ENCODE measurements at regions not wholly inside any gene's neighbourhood (a gene's known extent, or its start where the extent isn't known, plus 50 kb on each side); places are given as distances from the start of the nearest gene placed in this dataset.

GRCh38 chr18:78246050-78246449 lies 733.6 kb upstream of the SALL3 start:
- Histone ChIP-seq H3K9me3 (no peaks in the 10 kb centered on the region), H3K36me3 (no peaks in the 10 kb centered on the region), H3K27ac (no peak overlapping the region), H3K4me1 (peaks cover 10% of the 10 kb centered on the region), H3K27me3 (no peaks in the 10 kb centered on the region), H3K4me3 (no peak overlapping the region)
- no peak for DNase-seq (ENCODE audit: extremely low spot score in 2 of 2)
- no peak for TF ChIP-seq POLR2A (IDR thresholded peaks at IDR 0.05)
- TF ChIP-seq CTCF (IDR thresholded peaks at IDR 0.05): no peak
- TF ChIP-seq POLR2AphosphoS5 (IDR thresholded peaks at IDR 0.05; ENCODE audit: insufficient read depth in 1 of 2, low read depth in 1 of 2): no peak
- intact Hi-C loops (cut with DNase I): no loop called here

- no peaks in the 10 kb centered on the region for H3K36me3 ChIP-seq
- no peaks in the 10 kb centered on the region for H3K9me3 ChIP-seq
- TF ChIP-seq CTCF (IDR thresholded peaks at IDR 0.05): no peak
- TF ChIP-seq POLR2AphosphoS5 (IDR thresholded peaks at IDR 0.05; ENCODE audit: insufficient read depth in 1 of 2, low read depth in 1 of 2): no peak
- no peak for TF ChIP-seq POLR2A (IDR thresholded peaks at IDR 0.05)
- DNase-seq (ENCODE audit: extremely low spot score in 2 of 2): no peak
- H3K4me1 ChIP-seq: peaks cover 5% of the 10 kb centered on the region
- intact Hi-C loops (cut with DNase I): no loop called here
- no peak overlapping the region for H3K4me3 ChIP-seq
- H3K27ac ChIP-seq: no peak overlapping the region
- H3K27me3 ChIP-seq: no peaks in the 10 kb centered on the region
These were observed 733.0 kb upstream of the SALL3 start for GRCh38 chr18:78246588-78246987.

- TF ChIP-seq POLR2AphosphoS5 (IDR thresholded peaks at IDR 0.05; ENCODE audit: insufficient read depth in 1 of 2, low read depth in 1 of 2): no peak
- no peak for TF ChIP-seq POLR2A (IDR thresholded peaks at IDR 0.05)
- TF ChIP-seq CTCF (IDR thresholded peaks at IDR 0.05): no peak
- DNase-seq (ENCODE audit: extremely low spot score in 2 of 2): no peak
- Histone ChIP-seq H3K4me1 (no peaks in the 10 kb centered on the region), H3K27ac (no peak overlapping the region), H3K27me3 (no peaks in the 10 kb centered on the region), H3K36me3 (no peaks in the 10 kb centered on the region), H3K4me3 (no peak overlapping the region), H3K9me3 (no peaks in the 10 kb centered on the region)
- intact Hi-C loops (cut with DNase I): no loop called here
These were observed 731.9 kb upstream of the SALL3 start for GRCh38 chr18:78247615-78248289.

GRCh38 chr18:78255013-78255412 lies 724.6 kb upstream of the SALL3 start:
- intact Hi-C loops (cut with DNase I): no loop called here
- Histone ChIP-seq H3K9me3 (no peaks in the 10 kb centered on the region), H3K36me3 (no peaks in the 10 kb centered on the region), H3K27ac (no peak overlapping the region), H3K4me1 (no peaks in the 10 kb centered on the region), H3K27me3 (no peaks in the 10 kb centered on the region), H3K4me3 (no peak overlapping the region)
- no peak for DNase-seq (ENCODE audit: extremely low spot score in 2 of 2)
- TF ChIP-seq CTCF (IDR thresholded peaks at IDR 0.05) (no peak), POLR2A (IDR thresholded peaks at IDR 0.05) (no peak), POLR2AphosphoS5 (IDR thresholded peaks at IDR 0.05; ENCODE audit: insufficient read depth in 1 of 2, low read depth in 1 of 2) (no peak)

- no peaks in the 10 kb centered on the region for H3K27me3 ChIP-seq
- H3K27ac ChIP-seq: no peak overlapping the region
- no peak for TF ChIP-seq POLR2A (IDR thresholded peaks at IDR 0.05)
- no peak for TF ChIP-seq POLR2AphosphoS5 (IDR thresholded peaks at IDR 0.05; ENCODE audit: insufficient read depth in 1 of 2, low read depth in 1 of 2)
- no peak for TF ChIP-seq CTCF (IDR thresholded peaks at IDR 0.05)
- no peak overlapping the region for H3K4me3 ChIP-seq
- no peaks in the 10 kb centered on the region for H3K9me3 ChIP-seq
- H3K36me3 ChIP-seq: no peaks in the 10 kb centered on the region
- no peak for DNase-seq (ENCODE audit: extremely low spot score in 2 of 2)
- intact Hi-C loops (cut with DNase I): no loop called here
- no peaks in the 10 kb centered on the region for H3K4me1 ChIP-seq
These were observed 711.2 kb upstream of the SALL3 start for GRCh38 chr18:78268226-78268988.

All from vagina (tissue), 2 donors.